Adrenal gland (tissue), 5 donors: ENCODE measurements at regions not wholly inside any gene's neighbourhood (a gene's known extent, or its start where the extent isn't known, plus 50 kb on each side); places are given as distances from the start of the nearest gene placed in this dataset.
"Not testable (repeated sequence)": the region's sequence is repeated elsewhere in the genome, so short reads cannot be mapped to it uniquely, and the experiment has no call there.

Experiments
- CTCF ChIP-seq, 6 experiments: fragments of 450-650 bp in 4 of 6; fragments of 200-600 bp in 2 of 6; sonication (generic) in 1 of 6; IDR thresholded peaks; 1 replicate in 5 of 6; 2 replicates in 1 of 6; pipeline versions ENCODE4 v1.5.1 to v1.8.0; 2016 to 2021; ENCODE audit warnings: antibody characterized with exemption in 6 of 6, mild to moderate bottlenecking in 2 of 6, moderate library complexity in 1 of 6
- POLR2A ChIP-seq, 2 donors: fragments of 450-650 bp; IDR thresholded peaks; one replicate each; pipeline ENCODE4 v1.6.1; 2017; ENCODE audit warnings: antibody characterized with exemption in 2 of 2, mild to moderate bottlenecking in 2 of 2, moderate library complexity in 1 of 2
- donor health status: DM: no; HTN: no; CAD: no.

- TF ChIP-seq CTCF, POLR2A (IDR thresholded peaks at IDR 0.05): not testable (repeated sequence)
Observed at GRCh38 chr9:7484014-7484413, 315.6 kb downstream of the DMAC1 start.
